Pons (tissue), 1 donor: ENCODE measurements at regions not wholly inside any gene's neighbourhood (a gene's known extent, or its start where the extent isn't known, plus 50 kb on each side); places are given as distances from the start of the nearest gene placed in this dataset.

Source experiments
- DNase-seq: peaks from one replicate; pipeline ENCODE4 v3.0.0-alpha.2; 2016; ENCODE audit warnings: low spot score

DNA sequence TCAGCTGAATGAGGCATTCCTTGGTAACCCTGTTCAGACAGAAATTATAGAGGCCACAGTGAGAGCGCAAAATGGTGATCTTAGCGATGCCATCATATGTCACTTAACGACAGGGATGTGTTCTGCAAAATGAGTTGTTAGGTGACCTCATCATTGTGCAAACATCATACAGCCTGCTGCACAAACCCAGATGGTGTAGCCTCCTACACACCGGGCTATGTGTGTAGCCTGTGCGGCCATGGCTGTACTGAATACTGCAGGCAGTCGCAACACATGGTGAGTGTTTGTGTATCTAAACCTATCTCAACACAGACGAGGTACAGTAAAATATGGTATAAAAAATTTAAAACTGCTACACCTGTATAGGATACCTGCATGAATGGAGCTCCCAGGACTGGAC is 234.1 kb upstream of the PMEPA1 start:
- no peak for DNase-seq

DNA sequence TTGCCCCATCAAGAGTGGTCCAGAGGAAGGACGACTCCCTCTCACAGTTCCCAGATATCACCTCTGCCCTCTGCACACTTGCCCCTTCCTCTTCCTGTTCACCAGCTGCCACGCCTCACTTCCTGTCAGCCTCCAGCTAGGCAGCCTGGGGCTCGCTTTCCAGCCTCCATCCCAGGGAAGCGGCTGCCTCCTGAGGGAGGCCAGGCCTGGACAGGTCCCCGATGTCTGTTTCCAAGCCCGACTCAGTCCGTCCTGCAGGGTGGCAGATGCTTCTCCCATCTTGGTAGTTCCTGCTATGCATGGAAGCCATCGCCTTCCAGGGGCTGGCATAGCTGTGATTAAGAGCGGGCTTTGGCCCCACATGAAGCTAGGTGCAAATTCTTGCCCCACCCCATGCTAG is 233.5 kb upstream of the PMEPA1 start:
- DNase-seq = no peak

GRCh38 chr20:57941604-57942381 is 232.0 kb upstream of the PMEPA1 start:
- DNase-seq = no peak

DNA sequence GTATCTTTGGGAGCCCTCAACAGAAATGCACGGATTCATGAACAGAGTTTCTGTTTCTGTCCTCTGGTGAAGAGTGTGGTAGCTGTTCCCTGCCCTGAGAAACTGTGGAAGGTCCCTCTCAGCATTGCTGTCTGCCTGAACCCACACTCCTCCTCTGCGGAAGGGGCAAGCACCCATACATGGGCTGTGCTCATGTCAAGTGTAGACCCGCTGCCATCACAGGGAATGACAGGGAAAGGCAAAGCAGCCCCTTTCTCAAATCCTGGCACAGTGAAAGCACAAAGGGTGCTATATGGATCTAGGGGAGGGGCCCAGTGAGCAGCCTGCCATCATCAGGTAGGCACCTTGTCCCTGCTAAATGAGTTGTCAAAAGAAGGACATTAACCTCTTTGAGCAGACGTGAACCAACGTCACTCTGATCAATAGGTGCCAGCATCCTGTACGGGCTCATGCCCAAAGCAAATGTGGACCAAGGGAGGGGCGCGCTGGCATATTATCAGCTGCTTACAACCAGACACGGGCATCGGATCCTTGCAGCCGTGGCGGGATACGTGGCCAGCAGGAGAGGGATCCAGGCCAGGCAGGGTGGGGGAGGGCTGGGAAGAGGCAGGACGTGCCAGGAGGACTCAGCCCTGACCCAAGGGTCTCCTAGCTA is 231.2 kb upstream of the PMEPA1 start:
- no peak for DNase-seq

- DNase-seq = no peak
These were observed 230.6 kb upstream of the PMEPA1 start for GRCh38 chr20:57940376-57940775.

DNA sequence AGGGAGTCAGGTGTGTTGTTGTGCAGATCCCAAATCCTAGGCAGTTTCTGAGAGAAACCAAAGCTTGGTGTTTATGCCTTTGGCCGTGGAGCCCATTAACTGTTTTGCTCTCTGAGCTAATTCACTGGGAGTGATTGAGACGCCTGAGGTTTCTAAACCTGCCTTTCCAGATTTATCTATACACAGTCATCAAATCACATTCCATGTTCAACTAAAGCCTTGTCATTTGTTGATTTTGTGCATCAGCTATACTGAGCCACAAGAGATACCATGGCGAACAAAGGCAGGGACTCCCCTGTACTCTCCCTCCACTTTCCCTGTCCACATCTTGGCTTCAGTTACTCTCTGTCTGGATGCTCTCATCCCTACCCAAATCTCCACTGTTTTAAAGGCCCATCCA is 229.7 kb upstream of the PMEPA1 start:
- no peak for DNase-seq

DNA sequence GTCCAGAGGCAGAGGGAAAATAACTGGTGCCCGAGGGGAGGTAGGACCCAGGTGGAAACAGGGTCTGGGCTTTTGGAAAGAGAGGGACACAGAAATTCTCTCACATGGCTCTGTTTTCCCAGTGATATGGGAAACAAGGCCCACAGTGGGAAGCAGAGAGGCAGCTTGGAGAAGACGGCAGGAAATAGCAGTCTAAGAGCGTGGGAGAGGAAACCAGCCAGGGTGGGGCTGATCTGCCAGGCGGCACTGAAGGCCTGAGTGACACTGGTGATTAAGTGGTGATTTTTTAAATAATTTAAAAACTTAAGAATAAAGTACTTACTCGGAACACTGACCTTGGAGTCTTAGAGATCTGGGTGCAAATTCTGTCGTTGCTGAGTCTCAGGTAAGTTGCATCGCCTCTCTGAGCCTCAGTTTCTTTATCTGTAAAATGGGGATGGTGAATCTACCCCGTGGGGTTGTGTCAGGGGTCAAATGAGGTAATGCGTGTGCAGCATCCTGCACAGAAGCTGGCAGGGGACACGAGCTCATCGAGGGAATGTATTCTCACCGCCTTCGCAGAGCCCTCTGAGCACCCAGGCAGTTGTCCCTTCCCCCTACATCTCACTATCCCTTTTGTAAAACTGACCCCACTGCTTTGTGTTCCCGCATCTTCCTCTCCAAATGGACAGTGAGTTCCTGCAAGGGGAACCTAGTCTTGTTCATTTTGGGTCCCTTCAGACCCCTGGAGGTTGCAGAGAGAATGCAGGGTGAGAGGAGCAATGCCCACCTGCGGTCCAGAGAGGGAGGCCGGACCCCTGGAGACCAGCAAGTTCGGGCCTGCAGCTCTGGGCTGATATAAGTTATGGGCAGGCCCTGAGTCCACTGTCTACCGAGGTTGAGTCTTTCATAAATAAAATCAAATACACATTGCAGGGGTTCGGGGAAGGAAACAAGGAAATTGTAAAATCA is 228.6 kb upstream of the PMEPA1 start:
- no peak for DNase-seq

- DNase-seq = no peak
These were observed 227.0 kb upstream of the PMEPA1 start for GRCh38 chr20:57936636-57937385.

GRCh38 chr20:57934913-57935312 is 225.1 kb upstream of the PMEPA1 start:
- no peak for DNase-seq

GRCh38 chr20:57934007-57934805 is 224.4 kb upstream of the PMEPA1 start:
- no peak for DNase-seq

DNA sequence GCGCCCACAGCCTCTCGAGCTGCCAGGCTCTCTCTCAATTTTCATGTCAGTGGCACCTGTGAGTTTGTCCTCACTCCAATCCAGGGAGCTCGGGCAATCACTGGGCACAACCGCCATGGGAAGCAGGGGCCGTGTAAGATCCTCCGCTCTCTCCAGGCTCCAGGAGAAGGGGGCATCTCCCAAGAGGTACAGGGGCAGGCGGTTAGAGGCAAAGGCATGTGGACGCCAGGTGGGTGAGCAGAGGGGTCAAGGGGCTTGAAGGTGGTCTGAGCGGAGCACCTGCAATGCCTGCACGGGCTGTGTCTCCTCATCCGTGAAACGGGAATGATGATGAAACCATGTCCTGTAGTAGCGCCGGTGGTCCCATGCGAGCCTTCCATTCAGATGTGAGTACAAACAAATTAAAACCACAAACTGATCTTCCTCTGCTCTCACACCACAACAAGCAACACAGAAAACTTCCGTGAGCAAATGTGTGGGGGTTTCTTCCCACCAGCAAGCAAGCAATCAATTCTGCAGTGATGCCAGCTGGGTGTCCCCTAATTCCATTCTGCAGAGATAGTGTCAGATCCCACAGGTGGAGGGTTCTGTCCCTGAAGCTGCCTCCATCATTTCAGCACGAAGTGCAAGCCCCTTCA is 222.5 kb upstream of the PMEPA1 start:
- DNase-seq = no peak

DNA sequence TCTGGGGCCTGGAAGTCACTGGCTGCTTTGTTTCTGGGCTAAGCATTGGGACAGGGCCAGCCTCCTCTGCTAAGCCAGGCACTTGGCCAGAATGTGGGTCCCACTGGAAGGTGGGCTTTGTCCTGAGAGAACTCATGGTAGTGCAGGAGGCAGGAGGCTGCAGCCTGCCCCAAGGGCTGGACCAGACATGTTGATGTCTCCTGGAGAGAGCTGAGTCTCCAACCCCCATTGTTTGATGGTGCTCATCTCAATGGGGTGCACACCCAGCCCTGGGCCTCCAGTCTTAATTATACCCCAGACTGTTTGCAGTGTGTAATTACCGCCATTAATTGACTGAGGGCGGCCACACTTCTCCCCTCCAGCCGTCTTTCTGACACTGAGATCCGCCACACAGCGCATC is 220.5 kb upstream of the PMEPA1 start:
- no peak for DNase-seq

- DNase-seq = no peak
These were observed 218.6 kb upstream of the PMEPA1 start for GRCh38 chr20:57928181-57928967.

GRCh38 chr20:57927376-57927775 is 217.6 kb upstream of the PMEPA1 start:
- no peak for DNase-seq

- DNase-seq = no peak
These were observed 212.9 kb upstream of the PMEPA1 start for GRCh38 chr20:57922706-57923105.

DNA sequence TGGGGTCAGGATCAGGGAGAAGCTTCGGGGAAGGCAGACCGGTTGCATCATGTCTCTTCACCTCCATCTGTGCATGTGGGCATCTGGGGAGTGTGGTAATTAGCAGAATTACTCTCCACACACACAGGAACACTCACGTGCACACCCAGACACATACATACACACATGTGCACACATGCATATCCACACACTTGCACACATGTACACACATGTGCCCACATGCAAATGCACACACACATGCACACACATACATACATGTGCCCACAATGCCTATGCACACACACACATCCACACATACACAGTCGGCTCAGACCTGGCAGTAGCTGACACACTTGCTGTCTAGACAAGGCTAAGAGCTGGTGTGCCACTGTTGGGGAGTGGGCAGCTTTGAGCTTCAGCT is 212.3 kb upstream of the PMEPA1 start:
- DNase-seq = no peak

DNA sequence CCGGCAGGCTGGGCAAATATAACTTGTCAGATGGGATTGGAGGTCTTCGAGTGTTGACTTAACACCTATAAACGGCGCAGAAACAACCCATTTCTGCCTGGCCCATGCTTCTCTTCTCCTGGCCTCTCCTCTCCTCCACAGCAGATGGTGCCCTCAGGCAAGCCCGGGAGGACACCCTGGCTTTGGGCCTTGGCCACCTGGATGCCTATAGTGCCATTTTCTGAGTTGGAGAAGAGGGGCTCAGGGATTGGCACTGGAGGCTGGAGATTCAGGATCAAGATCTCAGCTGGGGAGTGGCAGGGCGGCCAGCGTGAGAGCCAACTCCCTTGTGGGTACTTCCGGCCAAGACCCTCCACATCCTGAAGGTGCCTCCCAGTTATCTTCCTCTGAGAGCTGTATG is 211.9 kb upstream of the PMEPA1 start:
- DNase-seq = no peak

GRCh38 chr20:57920971-57921370 is 211.2 kb upstream of the PMEPA1 start:
- DNase-seq = no peak

GRCh38 chr20:57919049-57919448 is 209.2 kb upstream of the PMEPA1 start:
- no peak for DNase-seq

DNA sequence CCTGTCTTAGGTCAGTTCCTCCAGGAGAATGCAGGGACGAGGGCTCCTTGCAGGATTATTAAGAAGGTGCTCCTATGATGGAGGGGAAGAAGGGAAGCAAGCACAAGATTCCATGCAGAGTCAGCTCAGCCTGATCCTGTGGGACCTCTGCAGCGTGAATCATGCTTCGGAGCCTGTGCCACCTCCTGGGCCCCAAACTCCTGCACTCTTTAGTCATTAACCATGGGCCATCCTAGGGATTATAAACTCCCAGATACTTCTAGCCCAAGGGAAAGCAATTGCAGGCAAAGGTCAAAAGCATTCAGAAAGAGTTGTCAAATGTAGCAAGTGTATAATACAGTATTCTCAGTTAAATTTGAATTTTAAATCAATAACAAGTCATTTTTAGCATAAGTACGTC is 208.7 kb upstream of the PMEPA1 start:
- no peak for DNase-seq
